Panc1 (cell line): ENCODE measurements at regions not wholly inside any gene's neighbourhood (a gene's known extent, or its start where the extent isn't known, plus 50 kb on each side); places are given as distances from the start of the nearest gene placed in this dataset.

Source experiments
- CTCF ChIP-seq: fragments of 450-650 bp; IDR thresholded peaks from 2 replicates; pipeline ENCODE4 v1.5.1; 2017; ENCODE audit warnings: mild to moderate bottlenecking
- REST ChIP-seq, 2 experiments: IDR thresholded peaks; 2 replicates each; pipeline ENCODE4 v1.6.1; 2011 to 2012; ENCODE audit warnings: low read depth in 2 of 2, control low read depth in 1 of 2, low read length in 1 of 2, mild to moderate bottlenecking in 1 of 2, moderate library complexity in 1 of 2; ENCODE audit not compliant: insufficient read depth in 1 of 2

GRCh38 chr10:29736366-29737073 is 101.7 kb upstream of the SVIL start:
- TF ChIP-seq REST (IDR thresholded peaks at IDR 0.05; ENCODE audit: insufficient read depth in 1 of 2, low read depth in 2 of 2, low read length in 1 of 2), result no peak
- no peak for TF ChIP-seq CTCF
